ENCODE measurements at regions not wholly inside any gene's neighbourhood (a gene's known extent, or its start where the extent isn't known, plus 50 kb on each side); places are given as distances from the start of the nearest gene placed in this dataset.

DNA sequence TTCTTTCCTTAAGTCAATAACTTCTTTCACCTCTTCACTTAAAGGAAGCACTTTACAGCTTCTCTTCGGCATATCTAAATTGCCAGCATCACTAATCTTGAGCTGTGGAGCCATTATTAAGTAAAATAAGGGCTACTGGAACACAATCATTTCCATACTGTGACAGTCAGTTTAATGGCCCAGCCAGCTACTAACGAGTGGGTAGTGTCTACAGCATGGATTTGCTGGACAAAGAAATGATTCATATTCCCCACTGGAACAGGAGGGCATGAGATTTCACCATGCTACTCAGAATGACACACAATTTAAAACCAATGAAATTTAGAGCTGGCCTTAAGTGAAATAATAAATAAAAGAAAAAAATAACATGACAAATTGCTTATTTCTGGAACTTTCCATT, 72.1 kb downstream of the DDIT4L start:
- DNase-seq, result no peak
- peaks cover 3% of the 10 kb centered on the region for H3K27me3 Mint-ChIP-seq
- ATAC-seq (ENCODE audit: low read depth), result no peak
- ChIA-PET POLR2A (no interaction called here), CTCF (no interaction called here)
- intact Hi-C loops (cut with micrococcal nuclease), result no loop called here
- no peak overlapping the region for H3K4me3 Mint-ChIP-seq
- no peaks in the 10 kb centered on the region for H3K4me1 Mint-ChIP-seq
- TF ChIP-seq, protein P1, sequence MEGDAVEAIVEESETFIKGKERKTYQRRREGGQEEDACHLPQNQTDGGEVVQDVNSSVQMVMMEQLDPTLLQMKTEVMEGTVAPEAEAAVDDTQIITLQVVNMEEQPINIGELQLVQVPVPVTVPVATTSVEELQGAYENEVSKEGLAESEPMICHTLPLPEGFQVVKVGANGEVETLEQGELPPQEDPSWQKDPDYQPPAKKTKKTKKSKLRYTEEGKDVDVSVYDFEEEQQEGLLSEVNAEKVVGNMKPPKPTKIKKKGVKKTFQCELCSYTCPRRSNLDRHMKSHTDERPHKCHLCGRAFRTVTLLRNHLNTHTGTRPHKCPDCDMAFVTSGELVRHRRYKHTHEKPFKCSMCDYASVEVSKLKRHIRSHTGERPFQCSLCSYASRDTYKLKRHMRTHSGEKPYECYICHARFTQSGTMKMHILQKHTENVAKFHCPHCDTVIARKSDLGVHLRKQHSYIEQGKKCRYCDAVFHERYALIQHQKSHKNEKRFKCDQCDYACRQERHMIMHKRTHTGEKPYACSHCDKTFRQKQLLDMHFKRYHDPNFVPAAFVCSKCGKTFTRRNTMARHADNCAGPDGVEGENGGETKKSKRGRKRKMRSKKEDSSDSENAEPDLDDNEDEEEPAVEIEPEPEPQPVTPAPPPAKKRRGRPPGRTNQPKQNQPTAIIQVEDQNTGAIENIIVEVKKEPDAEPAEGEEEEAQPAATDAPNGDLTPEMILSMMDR (IDR thresholded peaks at IDR 0.05), result no peak
- H3K36me3 Mint-ChIP-seq (ENCODE audit: low read depth), result no peaks in the 10 kb centered on the region
- no peak overlapping the region for H3K27ac Mint-ChIP-seq
- H3K9me3 Mint-ChIP-seq, result peaks cover 3% of the 10 kb centered on the region

DNA sequence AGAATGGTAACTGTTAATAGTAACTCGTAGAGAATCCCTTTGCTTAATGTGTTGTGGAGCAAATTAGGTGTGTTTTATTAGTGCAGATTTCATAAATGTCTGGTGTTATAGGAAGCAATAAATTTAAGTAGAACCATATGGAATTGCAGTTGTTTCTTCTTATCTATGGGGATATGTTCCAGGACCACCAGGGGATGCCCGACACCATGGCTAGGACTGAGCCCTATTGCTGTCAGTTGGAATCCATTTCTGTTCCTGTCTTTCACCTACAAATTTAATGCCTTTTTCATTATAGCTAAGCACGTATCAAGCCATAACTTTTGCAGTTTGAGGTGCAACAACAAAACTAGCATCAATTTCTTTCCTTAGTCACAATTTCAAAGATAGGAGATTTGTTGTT, 72.5 kb downstream of the DDIT4L start:
- Mint-ChIP-seq H3K27me3 (peaks cover 3% of the 10 kb centered on the region), H3K9me3 (peaks cover 3% of the 10 kb centered on the region), H3K4me1 (no peaks in the 10 kb centered on the region), H3K27ac (no peak overlapping the region), H3K4me3 (no peak overlapping the region), H3K36me3 (ENCODE audit: low read depth) (no peaks in the 10 kb centered on the region)
- intact Hi-C loops (cut with micrococcal nuclease), result no loop called here
- DNase-seq (no peak), ATAC-seq (ENCODE audit: low read depth) (no peak)
- ChIA-PET POLR2A (no interaction called here), CTCF (no interaction called here)
- TF ChIP-seq, protein P1 (IDR thresholded peaks at IDR 0.05), result no peak

DNA sequence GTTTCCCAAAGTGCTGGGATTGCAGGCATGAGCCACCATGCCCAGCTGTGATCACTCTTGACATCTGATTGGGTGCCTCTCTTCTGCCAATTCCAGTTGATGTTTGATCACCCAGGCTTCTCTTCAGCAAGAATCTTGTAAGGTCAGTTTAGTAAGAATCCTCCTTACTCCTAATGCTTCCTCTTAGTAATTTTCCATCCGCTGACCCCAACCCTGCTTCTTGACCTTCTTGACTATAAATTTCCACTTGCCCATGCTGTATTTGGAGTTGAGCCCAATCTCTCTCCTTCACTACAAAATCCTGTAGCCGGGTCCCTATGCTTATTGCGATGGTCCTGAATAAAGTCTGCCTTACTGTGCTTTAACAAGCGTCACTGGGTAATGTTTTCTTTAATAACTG, 75.4 kb downstream of the DDIT4L start:
- no peak overlapping the region for H3K4me3 Mint-ChIP-seq
- ATAC-seq (ENCODE audit: low read depth), result no peak
- TF ChIP-seq, protein P1 (IDR thresholded peaks at IDR 0.05), result no peak
- no peak for DNase-seq
- H3K4me1 Mint-ChIP-seq, result peaks cover 5% of the 10 kb centered on the region
- ChIA-PET CTCF (interaction anchor here (1.0 kb wide), 1 partner anchor 21 kb away, joined by 4 read pairs; no protein-coding TSS in a partner anchor), POLR2A (no interaction called here)
- peaks cover under 1% of the 10 kb centered on the region for H3K27me3 Mint-ChIP-seq
- H3K36me3 Mint-ChIP-seq (ENCODE audit: low read depth), result no peaks in the 10 kb centered on the region
- no peak overlapping the region for H3K27ac Mint-ChIP-seq
- intact Hi-C loops (cut with micrococcal nuclease), result no loop called here
- peaks cover under 1% of the 10 kb centered on the region for H3K9me3 Mint-ChIP-seq

DNA sequence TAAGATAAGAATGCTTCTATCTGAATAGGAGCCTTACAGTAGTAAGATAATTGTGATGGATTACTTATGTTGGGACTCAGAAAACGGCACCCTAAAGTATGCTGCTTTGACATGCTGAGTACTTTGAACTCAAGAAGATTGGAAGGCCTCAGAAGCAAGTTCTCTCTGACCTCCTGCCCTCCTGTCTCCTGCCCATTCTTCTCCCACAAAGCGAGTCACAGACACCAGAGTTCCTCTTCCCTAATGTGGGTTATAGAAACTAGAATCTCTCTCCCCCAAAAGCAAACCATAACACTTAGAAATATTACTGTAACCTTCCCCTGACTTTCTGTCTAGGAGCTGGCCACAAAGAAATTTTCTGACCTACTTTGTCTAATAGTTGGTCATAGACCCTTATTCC, 76.5 kb downstream of the DDIT4L start:
- Mint-ChIP-seq H3K36me3 (ENCODE audit: low read depth) (no peaks in the 10 kb centered on the region), H3K27me3 (no peaks in the 10 kb centered on the region), H3K4me3 (no peak overlapping the region), H3K4me1 (peaks cover 8% of the 10 kb centered on the region), H3K27ac (no peak overlapping the region), H3K9me3 (no peaks in the 10 kb centered on the region)
- POLR2A ChIA-PET, result no interaction called here
- intact Hi-C loops (cut with micrococcal nuclease), result no loop called here
- TF ChIP-seq, protein P1 (IDR thresholded peaks at IDR 0.05), result no peak
- ATAC-seq (ENCODE audit: low read depth), result no peak
- CTCF ChIA-PET, result no interaction called here
- no peak for DNase-seq

DNA sequence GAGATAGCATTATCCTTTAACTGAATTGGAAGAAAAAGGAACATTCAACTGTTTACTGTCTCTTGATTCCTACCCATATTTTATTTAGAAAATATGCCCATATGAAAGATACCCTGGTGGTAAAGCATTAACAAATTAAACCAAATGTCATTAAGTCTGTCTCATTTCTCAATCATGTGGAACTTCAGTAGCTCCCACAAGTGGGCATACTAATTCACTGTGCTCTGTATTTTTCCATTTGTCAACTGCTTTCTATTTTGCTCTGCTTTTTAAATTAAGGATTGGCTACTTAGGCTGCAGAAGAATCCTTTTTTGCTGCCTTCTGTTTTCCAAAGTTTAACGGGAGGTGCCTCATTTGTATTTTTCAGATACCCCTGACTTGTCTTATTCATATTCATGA, 77.2 kb downstream of the DDIT4L start:
- intact Hi-C loops (cut with micrococcal nuclease), result no loop called here
- no peaks in the 10 kb centered on the region for H3K9me3 Mint-ChIP-seq
- ATAC-seq (ENCODE audit: low read depth) (no peak), DNase-seq (no peak)
- no peak overlapping the region for H3K27ac Mint-ChIP-seq
- no peaks in the 10 kb centered on the region for H3K27me3 Mint-ChIP-seq
- H3K4me3 Mint-ChIP-seq, result no peak overlapping the region
- POLR2A ChIA-PET, result no interaction called here
- CTCF ChIA-PET, result no interaction called here
- no peaks in the 10 kb centered on the region for H3K36me3 Mint-ChIP-seq (ENCODE audit: low read depth)
- H3K4me1 Mint-ChIP-seq, result peaks cover 15% of the 10 kb centered on the region
- TF ChIP-seq, protein P1 (IDR thresholded peaks at IDR 0.05), result no peak
